Liver (tissue), 3 donors: ENCODE measurements at regions not wholly inside any gene's neighbourhood (a gene's known extent, or its start where the extent isn't known, plus 50 kb on each side); places are given as distances from the start of the nearest gene placed in this dataset.

Source experiments
- ATF3 ChIP-seq: IDR thresholded peaks from 2 replicates; pipeline ENCODE4 v1.6.1; 2016; ENCODE audit warnings: antibody characterized with exemption
- CTCF ChIP-seq: fragments of 150-350 bp; IDR thresholded peaks from 2 replicates; pipeline ENCODE4 v1.5.1; 2017; ENCODE audit warnings: improper control_type of control experiment, low read depth, low read length; ENCODE audit not compliant: missing input control
- JUND ChIP-seq, 2 donors: IDR thresholded peaks; 2 replicates each; pipeline ENCODE4 v1.6.1; 2016; ENCODE audit warnings: antibody characterized with exemption in 2 of 2
- donor health status: healthy.
- donor health status: healthy.

GRCh38 chr3:163773136-163773535, 1305.2 kb downstream of the SI start:
- no peak for TF ChIP-seq CTCF
- no peak for TF ChIP-seq ATF3
- TF ChIP-seq JUND (IDR thresholded peaks at IDR 0.05), result no peak
